Mesothelial cell of epicardium (in vitro differentiated cells): ENCODE measurements at regions not wholly inside any gene's neighbourhood (a gene's known extent, or its start where the extent isn't known, plus 50 kb on each side); places are given as distances from the start of the nearest gene placed in this dataset.

Source experiments
- DNase-seq, 2 experiments: peaks; one replicate each; pipeline ENCODE4 v3.0.0; 2021; ENCODE audit warnings: low spot score in 2 of 2; ENCODE audit not compliant: unreplicated experiment in 2 of 2
- H3K27ac Mint-ChIP-seq: 2 replicates; pipeline ENCODE4 v1.8.0; 2021; ENCODE audit warnings: mixed read lengths
- H3K27me3 Mint-ChIP-seq: 2 replicates; pipeline ENCODE4 v1.8.0; 2021; ENCODE audit warnings: low read depth, mixed read lengths
- H3K36me3 Mint-ChIP-seq: 2 replicates; pipeline ENCODE4 v1.8.0; 2021; ENCODE audit warnings: mixed read lengths
- H3K4me1 Mint-ChIP-seq: 2 replicates; pipeline ENCODE4 v1.8.0; 2021; ENCODE audit warnings: mixed read lengths
- H3K4me3 Mint-ChIP-seq: 2 replicates; pipeline ENCODE4 v1.8.0; 2021; ENCODE audit warnings: mild to moderate bottlenecking, moderate library complexity, mixed read lengths
- H3K9me3 Mint-ChIP-seq: 2 replicates; pipeline ENCODE4 v1.8.0; 2021; ENCODE audit warnings: mixed read lengths
- TF ChIP-seq, protein P1 (sequence below): fragments of 200-600 bp; sonication (generic); IDR thresholded peaks from one replicate; pipeline ENCODE4 v1.5.0; 2021; ENCODE audit warnings: antibody characterized with exemption; ENCODE audit not compliant: unreplicated experiment

DNA sequence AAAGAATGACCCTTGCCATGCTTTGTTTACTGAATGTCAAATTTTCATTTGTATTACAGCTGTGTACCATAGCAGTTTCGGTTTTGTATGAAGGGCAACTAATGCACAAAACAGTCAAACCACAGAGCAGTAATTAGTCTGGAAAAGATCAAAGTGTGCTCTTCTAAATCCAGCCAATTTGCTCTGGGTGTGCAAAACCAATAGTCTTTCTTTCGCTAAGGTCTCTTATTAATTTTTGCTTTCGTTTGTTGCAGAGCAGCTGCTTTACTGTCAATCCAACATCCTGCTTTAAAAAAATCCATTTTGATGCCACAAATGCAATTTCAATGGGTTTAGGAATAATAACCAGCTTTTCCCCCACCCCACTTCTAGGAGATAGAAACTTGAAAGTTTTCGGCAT is 114.2 kb downstream of the BRMS1L start:
- Mint-ChIP-seq H3K9me3 (peaks cover 4% of the 10 kb centered on the region), H3K4me1 (peaks cover 4% of the 10 kb centered on the region), H3K27ac (no peak overlapping the region), H3K36me3 (no peaks in the 10 kb centered on the region), H3K27me3 (peaks cover 23% of the 10 kb centered on the region), H3K4me3 (no peak overlapping the region)
- no peak for DNase-seq
- TF ChIP-seq, protein P1, sequence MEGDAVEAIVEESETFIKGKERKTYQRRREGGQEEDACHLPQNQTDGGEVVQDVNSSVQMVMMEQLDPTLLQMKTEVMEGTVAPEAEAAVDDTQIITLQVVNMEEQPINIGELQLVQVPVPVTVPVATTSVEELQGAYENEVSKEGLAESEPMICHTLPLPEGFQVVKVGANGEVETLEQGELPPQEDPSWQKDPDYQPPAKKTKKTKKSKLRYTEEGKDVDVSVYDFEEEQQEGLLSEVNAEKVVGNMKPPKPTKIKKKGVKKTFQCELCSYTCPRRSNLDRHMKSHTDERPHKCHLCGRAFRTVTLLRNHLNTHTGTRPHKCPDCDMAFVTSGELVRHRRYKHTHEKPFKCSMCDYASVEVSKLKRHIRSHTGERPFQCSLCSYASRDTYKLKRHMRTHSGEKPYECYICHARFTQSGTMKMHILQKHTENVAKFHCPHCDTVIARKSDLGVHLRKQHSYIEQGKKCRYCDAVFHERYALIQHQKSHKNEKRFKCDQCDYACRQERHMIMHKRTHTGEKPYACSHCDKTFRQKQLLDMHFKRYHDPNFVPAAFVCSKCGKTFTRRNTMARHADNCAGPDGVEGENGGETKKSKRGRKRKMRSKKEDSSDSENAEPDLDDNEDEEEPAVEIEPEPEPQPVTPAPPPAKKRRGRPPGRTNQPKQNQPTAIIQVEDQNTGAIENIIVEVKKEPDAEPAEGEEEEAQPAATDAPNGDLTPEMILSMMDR: no peak

DNA sequence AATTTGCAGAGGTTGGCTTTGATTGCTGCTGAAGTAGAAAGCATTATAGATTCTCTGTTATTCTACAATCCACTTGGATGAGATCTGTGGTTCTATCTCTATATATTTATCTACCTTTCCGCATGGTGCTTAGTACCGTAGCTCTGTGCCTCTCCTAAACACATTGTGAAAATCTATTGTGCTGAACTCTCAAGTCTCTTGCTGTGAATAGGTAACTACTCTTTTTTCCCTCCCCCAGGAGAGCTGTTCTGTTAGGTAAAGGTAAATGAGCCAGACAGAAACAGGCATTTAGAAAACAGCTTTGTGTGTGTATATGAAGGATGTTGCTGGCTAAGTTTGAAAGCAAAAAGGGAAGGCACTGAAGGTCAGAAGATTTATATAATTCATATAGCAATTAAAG is 112.6 kb downstream of the BRMS1L start:
- Mint-ChIP-seq H3K36me3 (no peaks in the 10 kb centered on the region), H3K9me3 (peaks cover 4% of the 10 kb centered on the region), H3K4me1 (peaks cover 4% of the 10 kb centered on the region), H3K27ac (no peak overlapping the region), H3K4me3 (no peak overlapping the region), H3K27me3 (peaks cover 35% of the 10 kb centered on the region)
- TF ChIP-seq, protein P1: no peak
- DNase-seq: no peak

DNA sequence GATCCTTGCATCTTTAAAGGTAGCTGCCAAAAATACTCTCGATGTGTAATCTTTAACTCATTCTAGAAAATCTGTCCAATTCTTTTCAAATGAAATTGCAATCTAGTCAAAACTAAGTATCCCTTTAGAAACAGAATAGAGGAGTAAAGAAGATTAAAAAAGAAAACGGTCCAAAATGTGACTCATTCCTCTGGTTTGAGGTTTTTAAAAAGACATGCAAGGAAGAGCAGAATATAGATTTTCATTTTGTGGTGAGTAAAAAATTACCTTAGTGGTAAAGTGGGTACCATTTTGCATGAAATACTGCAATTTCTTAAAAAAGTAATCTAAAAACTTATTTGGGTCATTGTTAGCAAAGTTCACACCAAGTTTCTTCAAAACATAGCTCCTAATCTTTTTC is 108.4 kb downstream of the BRMS1L start:
- H3K27me3 Mint-ChIP-seq: peaks cover 54% of the 10 kb centered on the region
- H3K4me1 Mint-ChIP-seq: peaks cover 4% of the 10 kb centered on the region
- TF ChIP-seq, protein P1: no peak
- H3K27ac Mint-ChIP-seq: no peak overlapping the region
- no peaks in the 10 kb centered on the region for H3K9me3 Mint-ChIP-seq
- no peaks in the 10 kb centered on the region for H3K36me3 Mint-ChIP-seq
- DNase-seq: no peak
- H3K4me3 Mint-ChIP-seq: no peak overlapping the region

DNA sequence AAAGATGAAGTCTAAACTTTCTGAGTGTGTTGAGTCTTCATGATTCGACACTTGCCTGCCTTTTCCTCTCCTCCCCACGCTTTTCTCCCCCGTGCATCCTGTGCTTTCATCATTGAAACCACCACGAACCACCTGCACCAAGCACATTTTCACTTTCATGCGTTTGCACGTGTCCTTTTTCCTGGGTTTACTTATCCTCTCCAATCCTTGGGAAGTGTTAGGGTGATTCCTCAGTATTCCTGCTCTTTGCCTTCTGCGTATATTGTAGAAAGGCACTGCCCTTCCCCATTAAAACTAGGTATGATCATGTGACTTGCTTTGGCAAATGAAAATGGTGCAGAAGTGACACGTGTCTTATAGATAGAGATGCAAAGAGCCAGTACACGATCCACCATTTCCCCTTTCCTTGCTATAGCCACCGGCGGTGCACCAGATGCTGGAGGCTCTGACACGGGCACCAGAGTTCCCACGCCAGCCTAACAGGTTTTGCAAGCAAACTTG is 106.6 kb downstream of the BRMS1L start:
- Mint-ChIP-seq H3K36me3 (no peaks in the 10 kb centered on the region), H3K4me1 (no peaks in the 10 kb centered on the region), H3K4me3 (no peak overlapping the region), H3K9me3 (no peaks in the 10 kb centered on the region), H3K27ac (no peak overlapping the region), H3K27me3 (peaks cover 56% of the 10 kb centered on the region)
- TF ChIP-seq, protein P1: no peak
- DNase-seq: no peak

DNA sequence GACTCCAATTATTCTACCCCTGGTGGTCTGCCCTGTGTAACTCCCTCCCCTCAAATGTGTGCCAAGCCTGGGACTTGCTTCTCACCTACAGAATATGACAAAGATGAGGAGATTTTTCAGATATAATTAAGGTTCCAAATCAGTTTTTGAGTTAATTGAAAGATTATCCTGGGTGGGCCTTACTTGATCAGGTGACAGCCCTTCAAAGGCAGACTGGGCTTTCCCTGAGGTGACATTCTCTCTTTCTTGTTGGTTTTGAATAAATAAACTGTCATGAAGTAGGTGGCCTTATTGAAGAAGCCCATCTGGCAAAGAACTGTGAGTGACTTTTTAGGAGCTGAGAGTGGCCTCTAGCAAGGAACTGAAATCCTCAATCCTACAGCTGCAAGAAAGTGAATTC is 106.0 kb downstream of the BRMS1L start:
- no peaks in the 10 kb centered on the region for H3K4me1 Mint-ChIP-seq
- TF ChIP-seq, protein P1: no peak
- H3K4me3 Mint-ChIP-seq: no peak overlapping the region
- H3K27me3 Mint-ChIP-seq: peaks cover 50% of the 10 kb centered on the region
- no peaks in the 10 kb centered on the region for H3K36me3 Mint-ChIP-seq
- no peak overlapping the region for H3K27ac Mint-ChIP-seq
- H3K9me3 Mint-ChIP-seq: no peaks in the 10 kb centered on the region
- DNase-seq: no peak

DNA sequence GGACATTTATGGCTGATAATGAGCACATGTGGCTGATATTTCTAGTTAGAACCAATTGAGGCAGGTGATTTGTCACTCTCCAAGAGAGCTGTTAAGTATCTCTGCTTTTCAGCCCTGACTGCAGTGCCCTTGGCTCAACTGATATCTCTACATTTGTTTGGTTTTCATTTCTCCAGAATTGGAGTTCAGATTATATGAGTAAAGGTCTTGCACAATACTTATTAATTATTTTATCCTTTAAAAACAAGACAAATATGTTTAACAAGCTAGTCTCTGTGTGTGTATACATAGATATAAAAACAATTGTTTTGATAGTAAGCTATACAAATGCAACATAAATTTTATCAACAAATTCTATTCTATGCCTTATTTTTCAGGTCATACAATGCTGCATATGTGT is 105.2 kb downstream of the BRMS1L start:
- DNase-seq: no peak
- Mint-ChIP-seq H3K4me1 (no peaks in the 10 kb centered on the region), H3K9me3 (no peaks in the 10 kb centered on the region), H3K27me3 (peaks cover 48% of the 10 kb centered on the region), H3K36me3 (no peaks in the 10 kb centered on the region), H3K27ac (no peak overlapping the region), H3K4me3 (no peak overlapping the region)
- TF ChIP-seq, protein P1: no peak
